Psoas muscle (tissue), 7 donors: ENCODE measurements at regions not wholly inside any gene's neighbourhood (a gene's known extent, or its start where the extent isn't known, plus 50 kb on each side); places are given as distances from the start of the nearest gene placed in this dataset.

Source experiments
- ATAC-seq, 4 donors: fragments of 200-7000 bp; cut with Tn5 transposase; one replicate each; pipeline ENCODE4 v1.9.1; 2020; ENCODE audit warnings: moderate library complexity in 3 of 4, mild to moderate bottlenecking in 2 of 4
- DNase-seq, 2 donors: peaks; one replicate each; pipeline ENCODE4 v3.0.0-alpha.2; 2020
- H3K27ac ChIP-seq: fragments of 200-600 bp; one replicate; pipeline ENCODE4 v1.8.0; 2022
- H3K27me3 ChIP-seq, 3 donors: fragments of 200-600 bp in 1 of 3; one replicate each; pipeline versions ENCODE4 v1.6.1 to v1.8.0; 2013 to 2022; ENCODE audit warnings: low read length in 2 of 3, mild to moderate bottlenecking in 2 of 3, moderate library complexity in 1 of 3; ENCODE audit not compliant: insufficient read depth in 3 of 3
- H3K36me3 ChIP-seq, 2 donors: fragments of 200-600 bp in 1 of 2; one replicate each; pipeline versions ENCODE4 v1.6.1 to v1.8.0; 2013 to 2022; ENCODE audit warnings: low read depth in 1 of 2, mild to moderate bottlenecking in 1 of 2, moderate library complexity in 1 of 2; ENCODE audit not compliant: insufficient read depth in 1 of 2
- H3K4me1 ChIP-seq: fragments of 200-600 bp; one replicate; pipeline ENCODE4 v1.8.0; 2022
- H3K4me3 ChIP-seq: fragments of 200-600 bp; one replicate; pipeline ENCODE4 v1.8.0; 2022; ENCODE audit warnings: mild to moderate bottlenecking
- H3K9me3 ChIP-seq: fragments of 200-600 bp; one replicate; pipeline ENCODE4 v1.8.0; 2022
- WGBS, 3 donors: extraction: QIAGEN DNeasy Blood & Tissue Kit; methylation state at CpG; one replicate each; pipeline versions ENCODE4 v1.1.6 to v1.1.7; 2013; 5-methylcytosine and 5-hydroxymethylcytosine counted together
- intact Hi-C, 2 donors: fragments of 100-400 bp; cut with DNase I; formaldehyde crosslinking; loops; one replicate each; pipeline versions ENCODE4 v1.11.0 to v1.14.2; 2022
- TF ChIP-seq, protein P1 (sequence below): fragments of 200-600 bp; IDR thresholded peaks from one replicate; pipeline ENCODE4 v1.8.0; 2022; ENCODE audit warnings: antibody characterized with exemption
- donor health status: healthy with polysubstance abuse.
- donor health status: DM: no; HTN: no; CAD: no; lungs with moderate emphysema.
- donor health status: Bipolar disorder and iron deficiency.
- donor health status: healthy.
- donor health status: DM: yes; HTN: yes; CAD: no.
- donor health status: DM: no; HTN: no; CAD: no.
- donor health status: DM: yes; HTN: yes; CAD: no.

DNA sequence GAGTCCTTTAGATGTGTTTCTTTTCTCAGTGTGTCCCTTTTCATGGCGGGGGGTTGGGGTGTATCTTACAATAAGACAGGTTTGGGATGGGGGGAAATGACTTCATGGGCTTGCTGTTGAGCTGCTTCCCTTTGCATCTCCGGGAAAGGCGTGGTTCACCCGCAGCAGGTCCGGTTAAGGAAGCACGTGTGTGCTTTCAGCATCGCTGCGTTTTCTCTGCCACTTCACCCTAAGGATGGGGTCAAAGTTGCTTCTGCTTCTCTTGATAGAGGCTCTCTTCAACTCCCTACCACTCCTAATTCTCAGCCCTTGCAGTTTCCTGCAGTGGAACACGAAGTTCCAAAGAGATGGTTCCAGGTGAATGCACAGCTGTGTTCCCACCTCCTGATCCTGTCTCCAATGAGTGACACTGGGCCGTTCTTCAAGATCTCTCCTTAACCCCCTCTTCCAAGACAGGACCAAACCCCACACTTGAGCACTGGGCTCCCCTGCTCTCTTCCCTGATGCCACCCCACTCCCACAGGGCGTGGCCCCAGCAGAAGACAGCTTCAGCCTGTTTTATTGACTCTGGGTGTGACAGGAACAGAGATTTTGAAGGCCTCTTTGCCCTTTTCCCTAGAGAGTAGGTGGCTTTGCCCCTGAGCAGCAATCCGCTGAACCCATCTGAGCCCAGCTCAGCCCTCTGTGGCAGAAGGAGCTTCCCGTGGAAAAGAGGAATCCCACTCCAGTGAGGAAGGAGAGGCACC is 85.2 kb downstream of the PLEKHG1 start:
- no peaks in the 10 kb centered on the region for H3K36me3 ChIP-seq
- H3K27me3 ChIP-seq = no peaks in the 10 kb centered on the region
- no peaks in the 10 kb centered on the region for H3K9me3 ChIP-seq
- no peaks in the 10 kb centered on the region for H3K4me1 ChIP-seq
- ATAC-seq (peak in 3 of 4 donors; percentile 34 to 53 (median 38)), DNase-seq (no peak)
- intact Hi-C loops = loop anchor here in 1 of 2 donors (5.0 kb wide), 1 partner anchor 268 kb away; no protein-coding TSS in a partner anchor
- H3K27ac ChIP-seq = peak overlapping the region; percentile 77
- TF ChIP-seq, protein P1, sequence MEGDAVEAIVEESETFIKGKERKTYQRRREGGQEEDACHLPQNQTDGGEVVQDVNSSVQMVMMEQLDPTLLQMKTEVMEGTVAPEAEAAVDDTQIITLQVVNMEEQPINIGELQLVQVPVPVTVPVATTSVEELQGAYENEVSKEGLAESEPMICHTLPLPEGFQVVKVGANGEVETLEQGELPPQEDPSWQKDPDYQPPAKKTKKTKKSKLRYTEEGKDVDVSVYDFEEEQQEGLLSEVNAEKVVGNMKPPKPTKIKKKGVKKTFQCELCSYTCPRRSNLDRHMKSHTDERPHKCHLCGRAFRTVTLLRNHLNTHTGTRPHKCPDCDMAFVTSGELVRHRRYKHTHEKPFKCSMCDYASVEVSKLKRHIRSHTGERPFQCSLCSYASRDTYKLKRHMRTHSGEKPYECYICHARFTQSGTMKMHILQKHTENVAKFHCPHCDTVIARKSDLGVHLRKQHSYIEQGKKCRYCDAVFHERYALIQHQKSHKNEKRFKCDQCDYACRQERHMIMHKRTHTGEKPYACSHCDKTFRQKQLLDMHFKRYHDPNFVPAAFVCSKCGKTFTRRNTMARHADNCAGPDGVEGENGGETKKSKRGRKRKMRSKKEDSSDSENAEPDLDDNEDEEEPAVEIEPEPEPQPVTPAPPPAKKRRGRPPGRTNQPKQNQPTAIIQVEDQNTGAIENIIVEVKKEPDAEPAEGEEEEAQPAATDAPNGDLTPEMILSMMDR = no peak
- 77 to 82% (median 82%) methylated on average over 13 of the region's 13 CpGs for WGBS, 3 donors
- H3K4me3 ChIP-seq = peak overlapping the region; percentile 58

DNA sequence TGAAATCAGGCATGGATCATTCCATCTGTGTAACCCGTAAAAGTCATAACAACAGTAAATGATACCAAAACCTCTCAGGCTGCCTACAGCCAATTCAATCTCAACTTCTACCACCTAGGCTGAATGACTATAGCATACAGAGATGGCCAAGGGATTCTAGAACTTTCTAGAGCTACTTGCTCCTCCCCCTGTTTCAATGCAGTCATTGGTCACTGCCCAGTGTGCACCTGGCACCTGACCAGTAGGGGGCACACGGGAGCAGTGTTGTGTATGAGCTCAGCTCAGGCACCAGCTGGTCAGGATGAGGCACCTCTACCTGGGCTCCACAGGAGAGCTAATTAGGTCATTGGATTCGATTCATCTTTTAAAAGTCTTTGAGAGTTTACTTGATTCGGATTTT is 86.2 kb downstream of the PLEKHG1 start:
- Histone ChIP-seq H3K36me3 (no peaks in the 10 kb centered on the region), H3K4me3 (no peak overlapping the region), H3K4me1 (no peaks in the 10 kb centered on the region), H3K27me3 (no peaks in the 10 kb centered on the region), H3K9me3 (no peaks in the 10 kb centered on the region), H3K27ac (peak overlapping the region; percentile 27)
- 52 to 73% (median 69%) methylated on average over 4 of the region's 4 CpGs for WGBS, 3 donors
- intact Hi-C loops = loop anchor here in 1 of 2 donors (5.0 kb wide), 1 partner anchor 269 kb away; no protein-coding TSS in a partner anchor
- no peak for ATAC-seq
- TF ChIP-seq, protein P1 = peak; percentile 45
- no peak for DNase-seq

DNA sequence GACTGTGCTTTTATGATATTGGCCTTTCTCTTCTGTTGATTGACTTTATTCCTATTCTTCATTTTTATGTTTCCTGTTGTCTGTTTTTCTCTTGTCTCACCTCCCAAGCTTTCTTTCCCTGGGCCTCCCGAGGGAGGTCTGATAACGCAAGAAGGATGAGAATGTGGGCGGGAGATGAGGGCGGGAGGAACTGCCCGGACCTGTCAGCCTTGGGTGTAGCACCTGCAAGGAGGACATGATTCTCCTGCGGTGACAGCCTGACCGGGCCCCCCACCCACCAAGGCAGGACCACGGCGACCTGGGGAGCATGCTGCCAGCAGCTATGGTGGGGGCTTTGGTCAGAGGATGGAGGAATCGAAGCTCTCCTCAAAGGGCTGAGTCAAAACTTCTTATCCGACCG is 86.9 kb downstream of the PLEKHG1 start:
- Histone ChIP-seq H3K27ac (peak overlapping the region; percentile 27), H3K4me1 (no peaks in the 10 kb centered on the region), H3K9me3 (no peaks in the 10 kb centered on the region), H3K4me3 (no peak overlapping the region), H3K36me3 (no peaks in the 10 kb centered on the region), H3K27me3 (no peaks in the 10 kb centered on the region)
- ATAC-seq (no peak), DNase-seq (no peak)
- TF ChIP-seq, protein P1 = no peak
- intact Hi-C loops = loop anchor here in 1 of 2 donors (5.0 kb wide), 1 partner anchor 269 kb away; no protein-coding TSS in a partner anchor
- 66 to 79% (median 78%) methylated on average over 12 of the region's 12 CpGs for WGBS, 3 donors

DNA sequence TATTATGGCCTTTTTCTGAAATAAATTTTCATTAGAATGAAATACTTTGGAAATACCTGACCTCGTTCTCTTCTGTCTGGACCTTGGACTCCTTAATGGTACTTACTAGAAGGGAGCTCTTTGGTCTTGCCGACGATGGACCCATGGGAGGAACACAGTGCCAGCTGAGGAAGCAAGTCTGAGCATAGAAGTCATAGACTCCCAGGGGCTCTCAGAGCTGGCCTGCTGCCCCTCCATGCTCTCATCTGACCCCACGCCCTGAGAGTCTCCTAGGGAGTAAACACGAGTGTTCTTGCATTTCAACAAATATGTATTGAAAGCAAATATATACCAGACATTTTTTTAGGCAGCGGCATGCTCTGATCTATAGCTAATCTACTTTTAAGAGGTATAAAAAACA is 87.8 kb downstream of the PLEKHG1 start:
- H3K4me3 ChIP-seq = no peak overlapping the region
- H3K27ac ChIP-seq = no peak overlapping the region
- H3K36me3 ChIP-seq = no peaks in the 10 kb centered on the region
- no peaks in the 10 kb centered on the region for H3K4me1 ChIP-seq
- DNase-seq = peak; percentile 69 to 84
- WGBS, 3 donors = 20 to 33% (median 28%) methylated on average over 6 of the region's 6 CpGs
- TF ChIP-seq, protein P1 = no peak
- intact Hi-C loops = loop anchor here in 1 of 2 donors (5.0 kb wide), 1 partner anchor 270 kb away; no protein-coding TSS in a partner anchor
- peak in 2 of 4 donors; percentile 37 to 60 for ATAC-seq
- no peaks in the 10 kb centered on the region for H3K9me3 ChIP-seq
- no peaks in the 10 kb centered on the region for H3K27me3 ChIP-seq
